Vagina (tissue), 2 donors: ENCODE measurements at regions not wholly inside any gene's neighbourhood (a gene's known extent, or its start where the extent isn't known, plus 50 kb on each side); places are given as distances from the start of the nearest gene placed in this dataset.

Experiments
- DNase-seq, 2 donors: peaks; one replicate each; pipeline ENCODE4 v3.0.0-alpha.2; 2017; ENCODE audit errors: extremely low spot score in 2 of 2
- H3K27ac ChIP-seq: fragments of 200-600 bp; sonication (generic); one replicate; pipeline ENCODE4 v1.5.1; 2019
- H3K27me3 ChIP-seq: fragments of 200-600 bp; sonication (generic); one replicate; pipeline ENCODE4 v1.5.1; 2019
- H3K36me3 ChIP-seq, 2 donors: fragments of 200-600 bp; sonication (generic); one replicate each; pipeline ENCODE4 v1.5.1; 2017 to 2019
- H3K4me1 ChIP-seq: fragments of 200-600 bp; sonication (generic); one replicate; pipeline ENCODE4 v1.5.1; 2019
- H3K4me3 ChIP-seq, 2 donors: fragments of 200-600 bp; sonication (generic); 1 replicate in 1 of 2; 2 replicates in 1 of 2; pipeline ENCODE4 v1.5.1; 2016 to 2019
- H3K9me3 ChIP-seq: fragments of 200-600 bp; sonication (generic); one replicate; pipeline ENCODE4 v1.5.1; 2019
- POLR2A ChIP-seq, 2 donors: fragments of 450-650 bp; IDR thresholded peaks; one replicate each; pipeline ENCODE4 v1.6.1; 2017; ENCODE audit warnings: antibody characterized with exemption in 2 of 2, mild to moderate bottlenecking in 2 of 2, moderate library complexity in 2 of 2
- POLR2AphosphoS5 ChIP-seq, 2 donors: sonication (generic); formaldehyde crosslinking; IDR thresholded peaks; one replicate each; pipeline ENCODE4 v1.9.0; 2017; ENCODE audit warnings: antibody characterized with exemption in 2 of 2, mild to moderate bottlenecking in 2 of 2, low read depth in 1 of 2; ENCODE audit not compliant: insufficient read depth in 1 of 2
- intact Hi-C: fragments of 100-400 bp; cut with DNase I; formaldehyde crosslinking; loops from one replicate; pipeline ENCODE4 v1.15.1; 2023
- TF ChIP-seq, protein P1 (sequence below), 3 experiments: fragments of 450-650 bp in 2 of 3; fragments of 200-600 bp in 1 of 3; sonication (generic) in 1 of 3; IDR thresholded peaks; one replicate each; pipeline ENCODE4 v1.5.1; 2017 to 2019; ENCODE audit warnings: antibody characterized with exemption in 3 of 3, mild to moderate bottlenecking in 2 of 3, moderate library complexity in 2 of 3

DNA sequence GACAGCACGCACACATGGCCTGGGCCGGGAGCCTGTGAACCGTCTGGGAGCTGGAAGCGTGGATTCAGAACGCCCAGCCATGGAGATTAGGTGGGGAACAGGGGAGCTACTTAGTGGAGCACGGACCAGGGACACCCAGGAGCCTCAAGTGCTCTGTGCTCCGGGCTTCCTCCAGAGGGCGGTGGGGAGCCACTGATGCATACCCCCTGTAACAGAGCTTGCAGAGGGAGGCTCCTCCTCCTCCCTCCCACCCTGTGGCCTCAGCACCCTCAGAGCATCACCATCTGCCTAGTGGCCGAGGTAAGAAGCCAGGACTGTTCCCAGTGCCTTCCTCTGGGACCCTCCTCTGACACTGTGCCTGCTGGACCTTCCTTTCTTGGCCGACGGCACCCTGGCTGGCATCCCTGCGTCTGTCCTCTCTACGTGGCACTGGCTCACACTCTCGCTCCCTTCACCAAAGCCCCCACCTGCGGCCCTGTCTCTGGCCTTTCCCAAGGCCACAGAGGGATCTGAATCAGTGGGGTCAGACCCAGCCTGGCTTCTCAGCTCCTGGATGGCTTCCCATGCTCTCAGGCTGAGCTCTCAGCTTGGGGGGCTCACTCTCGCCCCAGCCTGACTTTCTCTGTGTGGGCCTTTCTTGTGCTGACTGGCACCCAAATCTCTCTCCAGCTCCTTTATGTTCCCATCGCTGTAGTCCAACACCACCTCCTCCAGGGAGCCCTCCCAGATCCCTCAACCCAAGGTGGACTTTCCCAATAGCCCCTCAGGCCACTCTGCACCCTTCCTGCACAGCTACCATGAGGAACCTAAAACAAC lies 780.9 kb downstream of the BRD1 start:
- Histone ChIP-seq H3K9me3 (no peaks in the 10 kb centered on the region), H3K4me1 (no peaks in the 10 kb centered on the region), H3K27ac (no peak overlapping the region), H3K36me3 (no peaks in the 10 kb centered on the region), H3K27me3 (no peaks in the 10 kb centered on the region), H3K4me3 (no peak overlapping the region)
- DNase-seq: no peak
- TF ChIP-seq, protein P1, sequence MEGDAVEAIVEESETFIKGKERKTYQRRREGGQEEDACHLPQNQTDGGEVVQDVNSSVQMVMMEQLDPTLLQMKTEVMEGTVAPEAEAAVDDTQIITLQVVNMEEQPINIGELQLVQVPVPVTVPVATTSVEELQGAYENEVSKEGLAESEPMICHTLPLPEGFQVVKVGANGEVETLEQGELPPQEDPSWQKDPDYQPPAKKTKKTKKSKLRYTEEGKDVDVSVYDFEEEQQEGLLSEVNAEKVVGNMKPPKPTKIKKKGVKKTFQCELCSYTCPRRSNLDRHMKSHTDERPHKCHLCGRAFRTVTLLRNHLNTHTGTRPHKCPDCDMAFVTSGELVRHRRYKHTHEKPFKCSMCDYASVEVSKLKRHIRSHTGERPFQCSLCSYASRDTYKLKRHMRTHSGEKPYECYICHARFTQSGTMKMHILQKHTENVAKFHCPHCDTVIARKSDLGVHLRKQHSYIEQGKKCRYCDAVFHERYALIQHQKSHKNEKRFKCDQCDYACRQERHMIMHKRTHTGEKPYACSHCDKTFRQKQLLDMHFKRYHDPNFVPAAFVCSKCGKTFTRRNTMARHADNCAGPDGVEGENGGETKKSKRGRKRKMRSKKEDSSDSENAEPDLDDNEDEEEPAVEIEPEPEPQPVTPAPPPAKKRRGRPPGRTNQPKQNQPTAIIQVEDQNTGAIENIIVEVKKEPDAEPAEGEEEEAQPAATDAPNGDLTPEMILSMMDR (IDR thresholded peaks at IDR 0.05): no peak
- TF ChIP-seq POLR2A (IDR thresholded peaks at IDR 0.05) (no peak), POLR2AphosphoS5 (IDR thresholded peaks at IDR 0.05; ENCODE audit: insufficient read depth in 1 of 2, low read depth in 1 of 2) (no peak)
- intact Hi-C loops: no loop called here

DNA sequence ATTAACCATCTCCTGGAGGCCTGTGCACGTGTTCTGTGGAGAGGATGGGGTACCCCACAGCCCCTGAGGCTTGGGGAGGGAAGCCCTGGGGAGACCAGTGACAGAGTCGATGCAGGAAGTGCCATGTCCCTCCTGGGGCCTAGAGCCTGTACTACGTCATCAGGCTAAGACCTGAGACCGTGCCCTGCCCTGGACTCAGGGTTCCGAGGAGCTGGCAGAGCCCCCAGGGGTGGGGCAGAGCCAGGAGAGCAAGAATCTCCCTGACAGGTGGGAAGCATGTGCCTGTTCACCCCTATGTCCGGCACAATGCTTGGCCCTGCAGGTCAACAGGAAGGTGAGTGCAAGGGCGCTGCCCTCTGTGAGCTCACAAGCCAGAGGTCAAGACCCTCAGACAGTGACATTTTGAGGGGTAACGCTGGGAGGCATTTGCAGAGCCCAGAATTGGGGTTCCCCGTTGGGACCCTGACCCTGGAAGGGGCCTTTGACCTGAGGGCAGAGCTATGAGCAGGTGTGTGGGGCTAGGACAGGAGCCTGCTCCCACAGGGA lies 781.6 kb downstream of the BRD1 start:
- no peak for TF ChIP-seq POLR2A (IDR thresholded peaks at IDR 0.05)
- no peak for TF ChIP-seq POLR2AphosphoS5 (IDR thresholded peaks at IDR 0.05; ENCODE audit: insufficient read depth in 1 of 2, low read depth in 1 of 2)
- TF ChIP-seq, protein P1 (IDR thresholded peaks at IDR 0.05): no peak
- no peak for DNase-seq
- Histone ChIP-seq H3K27me3 (no peaks in the 10 kb centered on the region), H3K27ac (no peak overlapping the region), H3K4me1 (no peaks in the 10 kb centered on the region), H3K36me3 (no peaks in the 10 kb centered on the region), H3K4me3 (no peak overlapping the region), H3K9me3 (no peaks in the 10 kb centered on the region)
- intact Hi-C loops: no loop called here

DNA sequence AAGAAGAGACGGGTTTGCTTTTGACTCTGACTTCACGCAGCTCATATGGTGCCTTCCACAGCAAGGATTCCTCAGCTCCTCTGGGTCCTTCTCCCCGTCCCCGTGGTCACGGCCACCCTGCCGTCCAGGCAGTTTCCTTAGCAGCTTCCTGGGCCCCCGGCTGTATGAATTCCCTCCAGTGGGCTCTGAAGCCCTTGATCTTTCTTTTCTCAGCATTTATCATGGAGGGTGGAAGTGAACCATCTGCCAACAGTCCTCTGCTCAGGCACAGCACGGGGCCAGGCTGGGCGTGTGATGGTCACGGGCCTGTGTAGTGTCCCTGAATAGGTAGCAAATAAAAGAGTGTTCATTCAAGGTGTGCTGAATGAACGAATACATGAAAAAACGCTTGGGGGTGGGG lies 782.4 kb downstream of the BRD1 start:
- H3K4me1 ChIP-seq: no peaks in the 10 kb centered on the region
- no peaks in the 10 kb centered on the region for H3K9me3 ChIP-seq
- H3K27ac ChIP-seq: no peak overlapping the region
- no peak overlapping the region for H3K4me3 ChIP-seq
- TF ChIP-seq POLR2A (IDR thresholded peaks at IDR 0.05) (no peak), POLR2AphosphoS5 (IDR thresholded peaks at IDR 0.05; ENCODE audit: insufficient read depth in 1 of 2, low read depth in 1 of 2) (no peak)
- TF ChIP-seq, protein P1 (IDR thresholded peaks at IDR 0.05): no peak
- H3K27me3 ChIP-seq: no peaks in the 10 kb centered on the region
- no peak for DNase-seq
- no peaks in the 10 kb centered on the region for H3K36me3 ChIP-seq
- intact Hi-C loops: no loop called here

DNA sequence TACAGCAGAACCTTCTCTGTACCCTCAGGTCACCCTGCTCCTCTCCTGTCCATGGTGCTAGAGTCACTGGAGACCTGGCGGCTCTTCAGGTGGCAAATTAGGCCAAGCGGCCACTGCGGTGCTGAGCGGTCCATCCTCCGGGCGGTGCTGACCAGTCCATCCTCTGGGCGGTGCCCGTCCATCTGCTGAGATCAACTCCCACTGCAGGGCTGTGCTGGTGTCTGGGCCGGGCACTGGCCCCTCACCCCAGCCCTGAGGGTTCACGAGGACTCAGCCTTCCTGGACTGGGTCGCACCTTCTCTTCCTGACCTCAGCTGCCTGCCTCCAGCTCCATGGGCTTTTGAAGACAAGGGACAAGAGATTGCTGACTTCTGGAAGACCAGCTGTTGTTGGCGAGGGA lies 782.9 kb downstream of the BRD1 start:
- H3K27ac ChIP-seq: no peak overlapping the region
- no peaks in the 10 kb centered on the region for H3K27me3 ChIP-seq
- no peak overlapping the region for H3K4me3 ChIP-seq
- no peaks in the 10 kb centered on the region for H3K9me3 ChIP-seq
- DNase-seq: no peak
- no peaks in the 10 kb centered on the region for H3K4me1 ChIP-seq
- H3K36me3 ChIP-seq: no peaks in the 10 kb centered on the region
- TF ChIP-seq POLR2AphosphoS5 (IDR thresholded peaks at IDR 0.05; ENCODE audit: insufficient read depth in 1 of 2, low read depth in 1 of 2): no peak
- intact Hi-C loops: no loop called here

DNA sequence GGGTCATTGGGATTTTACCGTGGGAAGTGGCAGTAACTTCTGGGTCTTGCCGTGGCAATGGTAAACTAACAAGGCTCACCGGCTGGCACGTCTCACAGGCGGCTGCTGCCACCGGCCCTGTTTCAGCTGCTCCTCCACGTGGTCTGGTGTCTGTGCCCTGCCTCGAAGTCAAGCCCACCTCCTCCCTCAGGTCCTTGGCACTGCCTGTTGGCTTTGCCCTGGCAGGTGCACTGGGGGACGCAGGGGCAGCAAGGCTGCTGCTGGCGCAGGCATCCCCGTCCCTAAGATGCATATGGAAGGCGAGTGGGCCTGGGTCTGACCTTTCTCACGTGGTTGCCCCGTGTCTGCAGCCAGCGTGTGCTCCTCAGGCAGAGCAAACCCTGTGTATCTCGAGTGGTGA lies 783.6 kb downstream of the BRD1 start:
- Histone ChIP-seq H3K27me3 (no peaks in the 10 kb centered on the region), H3K36me3 (no peaks in the 10 kb centered on the region), H3K9me3 (no peaks in the 10 kb centered on the region), H3K27ac (no peak overlapping the region), H3K4me3 (no peak overlapping the region), H3K4me1 (no peaks in the 10 kb centered on the region)
- no peak for DNase-seq
- TF ChIP-seq POLR2AphosphoS5 (IDR thresholded peaks at IDR 0.05; ENCODE audit: insufficient read depth in 1 of 2, low read depth in 1 of 2) (no peak), POLR2A (IDR thresholded peaks at IDR 0.05) (no peak)
- TF ChIP-seq, protein P1 (IDR thresholded peaks at IDR 0.05): no peak
- intact Hi-C loops: no loop called here
